DMS114 treated with DMSO at 0.1 percent for 48 hours (cell line): ENCODE measurements at regions not wholly inside any gene's neighbourhood (a gene's known extent, or its start where the extent isn't known, plus 50 kb on each side); places are given as distances from the start of the nearest gene placed in this dataset.

Source experiments
- DNase-seq: peaks from one replicate; lab custom pipeline; 2025; ENCODE audit not compliant: unreplicated experiment; lab: John Stamatoyannopoulos, UW

DNA sequence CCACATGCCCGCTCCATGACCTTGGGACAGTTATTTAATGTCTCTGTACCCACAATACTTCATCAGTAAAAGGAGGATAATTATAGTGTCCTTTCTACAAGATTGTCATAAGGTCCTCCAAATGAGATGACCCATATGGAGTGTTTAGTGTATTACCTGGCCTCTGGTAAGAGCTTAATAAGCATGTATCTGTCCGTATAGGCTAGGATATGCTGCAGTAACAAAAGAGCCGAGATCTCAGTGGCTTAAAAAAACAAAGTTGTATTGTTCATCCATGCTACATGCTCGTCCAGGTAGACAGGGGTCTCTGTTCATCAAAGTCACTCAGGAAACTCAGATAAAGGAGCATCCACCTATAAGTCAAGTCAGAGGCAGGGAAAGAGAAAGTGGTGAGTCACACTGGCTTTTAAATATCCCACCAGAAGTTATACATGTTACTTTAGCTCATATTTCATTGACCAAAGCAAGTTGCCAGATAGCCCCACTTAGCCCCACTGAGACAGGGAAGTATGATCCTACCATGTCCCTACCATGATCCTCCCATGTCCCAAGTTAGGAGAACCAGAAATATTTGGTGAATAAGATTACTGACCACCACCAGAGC lies 53.0 kb upstream of the KAZN start:
- no peak for DNase-seq

DNA sequence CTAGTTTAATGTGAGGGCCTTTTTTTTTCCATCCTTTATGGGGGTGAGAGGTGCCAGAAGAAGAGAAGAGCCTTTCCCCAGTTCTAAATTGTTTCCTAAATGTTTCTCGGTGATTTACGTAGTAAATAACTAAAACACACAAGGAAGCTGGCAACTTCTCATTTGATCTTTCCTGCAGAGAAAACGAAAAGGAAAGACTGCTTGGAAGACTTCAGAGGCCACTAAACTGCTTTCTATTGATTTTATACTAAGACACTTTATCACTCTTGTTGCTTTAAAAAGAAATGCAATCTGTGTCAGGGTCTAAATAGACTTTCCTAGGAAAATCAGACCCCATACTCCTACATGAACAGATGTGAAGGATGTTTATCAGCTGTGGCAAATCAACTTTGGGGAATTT lies 52.1 kb upstream of the KAZN start:
- DNase-seq, result no peak
